Omental fat pad (tissue), 3 donors: ENCODE measurements at regions not wholly inside any gene's neighbourhood (a gene's known extent, or its start where the extent isn't known, plus 50 kb on each side); places are given as distances from the start of the nearest gene placed in this dataset.

Experiments used
- ATAC-seq: fragments of 150-250 bp; one replicate; pipeline ENCODE4 v1.9.1; 2016; ENCODE audit warnings: mild to moderate bottlenecking, moderate library complexity; ENCODE audit not compliant: low FRiP score
- DNase-seq: peaks from one replicate; pipeline ENCODE4 v3.0.0-alpha.2; 2019; ENCODE audit warnings: low spot score
- TF ChIP-seq, protein P1 (sequence below), 3 donors: fragments of 450-650 bp; IDR thresholded peaks; one replicate each; pipeline ENCODE4 v1.5.1; 2016 to 2017; ENCODE audit warnings: antibody characterized with exemption in 3 of 3, mild to moderate bottlenecking in 3 of 3, moderate library complexity in 2 of 3

DNA sequence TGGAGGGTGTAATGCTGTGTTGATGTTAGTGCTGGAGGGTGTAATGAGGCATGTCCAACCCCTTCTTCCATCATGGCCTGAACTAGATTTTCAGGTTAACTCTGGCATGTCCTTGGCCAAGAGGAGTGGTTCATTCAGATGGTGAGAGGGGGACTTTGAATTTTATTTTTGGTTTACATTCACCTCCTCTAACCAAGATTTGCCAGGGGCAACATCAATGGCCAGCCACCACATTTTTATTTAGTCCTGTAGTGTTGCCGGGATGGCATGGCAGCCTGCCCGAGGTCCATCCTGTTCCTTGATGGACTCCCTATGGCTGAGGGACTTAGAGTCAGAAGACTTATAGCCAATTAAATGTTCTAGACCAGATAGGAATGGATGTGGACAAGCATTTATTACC is 484.6 kb upstream of the HS6ST1 start:
- TF ChIP-seq, protein P1, sequence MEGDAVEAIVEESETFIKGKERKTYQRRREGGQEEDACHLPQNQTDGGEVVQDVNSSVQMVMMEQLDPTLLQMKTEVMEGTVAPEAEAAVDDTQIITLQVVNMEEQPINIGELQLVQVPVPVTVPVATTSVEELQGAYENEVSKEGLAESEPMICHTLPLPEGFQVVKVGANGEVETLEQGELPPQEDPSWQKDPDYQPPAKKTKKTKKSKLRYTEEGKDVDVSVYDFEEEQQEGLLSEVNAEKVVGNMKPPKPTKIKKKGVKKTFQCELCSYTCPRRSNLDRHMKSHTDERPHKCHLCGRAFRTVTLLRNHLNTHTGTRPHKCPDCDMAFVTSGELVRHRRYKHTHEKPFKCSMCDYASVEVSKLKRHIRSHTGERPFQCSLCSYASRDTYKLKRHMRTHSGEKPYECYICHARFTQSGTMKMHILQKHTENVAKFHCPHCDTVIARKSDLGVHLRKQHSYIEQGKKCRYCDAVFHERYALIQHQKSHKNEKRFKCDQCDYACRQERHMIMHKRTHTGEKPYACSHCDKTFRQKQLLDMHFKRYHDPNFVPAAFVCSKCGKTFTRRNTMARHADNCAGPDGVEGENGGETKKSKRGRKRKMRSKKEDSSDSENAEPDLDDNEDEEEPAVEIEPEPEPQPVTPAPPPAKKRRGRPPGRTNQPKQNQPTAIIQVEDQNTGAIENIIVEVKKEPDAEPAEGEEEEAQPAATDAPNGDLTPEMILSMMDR (IDR thresholded peaks at IDR 0.05): no peak
- no peak for ATAC-seq

DNA sequence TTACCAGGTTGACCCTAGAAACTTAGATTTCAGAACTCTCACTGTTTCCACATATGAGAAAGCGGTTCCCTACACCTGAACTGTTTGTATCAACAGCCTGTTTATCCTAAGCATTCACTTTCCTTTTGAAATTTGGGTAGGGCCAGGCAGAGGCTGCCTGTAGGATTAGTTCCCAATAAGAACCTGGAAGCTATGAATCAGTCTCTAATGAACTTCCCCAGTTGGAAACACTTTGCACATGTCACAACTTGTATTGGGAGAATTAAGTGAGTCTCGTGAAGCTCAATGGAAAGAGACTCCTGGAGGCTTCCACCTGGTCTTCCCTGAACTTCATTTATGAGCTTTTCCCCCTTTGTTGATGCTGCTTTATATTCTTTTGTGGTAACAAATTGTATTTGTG is 486.6 kb upstream of the HS6ST1 start:
- ATAC-seq: no peak
- TF ChIP-seq, protein P1 (IDR thresholded peaks at IDR 0.05): no peak
- no peak for DNase-seq

More for the DNA sequence above, 484.6 kb upstream of the HS6ST1 start:
- no peak for DNase-seq

DNA sequence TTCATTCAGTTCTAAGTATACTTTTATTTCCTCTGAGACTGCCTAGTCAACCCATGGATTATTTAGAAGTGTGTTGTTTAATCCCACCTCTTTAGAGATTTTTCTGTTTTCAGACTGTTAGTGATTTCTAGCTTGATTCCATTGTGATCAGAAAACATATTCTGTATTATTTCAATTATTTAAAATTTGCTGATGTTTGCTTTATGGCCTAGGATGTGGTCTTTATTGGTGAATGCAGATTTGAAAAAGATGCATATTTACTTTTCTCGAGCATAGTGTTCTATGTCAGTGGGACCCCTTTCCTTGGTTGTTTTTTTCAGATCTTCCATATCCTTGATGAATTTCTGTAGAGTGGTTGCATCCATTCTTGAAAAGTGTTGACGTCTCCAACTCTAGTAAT is 487.2 kb upstream of the HS6ST1 start:
- DNase-seq (no peak), ATAC-seq (no peak)
- TF ChIP-seq, protein P1 (IDR thresholded peaks at IDR 0.05): no peak

DNA sequence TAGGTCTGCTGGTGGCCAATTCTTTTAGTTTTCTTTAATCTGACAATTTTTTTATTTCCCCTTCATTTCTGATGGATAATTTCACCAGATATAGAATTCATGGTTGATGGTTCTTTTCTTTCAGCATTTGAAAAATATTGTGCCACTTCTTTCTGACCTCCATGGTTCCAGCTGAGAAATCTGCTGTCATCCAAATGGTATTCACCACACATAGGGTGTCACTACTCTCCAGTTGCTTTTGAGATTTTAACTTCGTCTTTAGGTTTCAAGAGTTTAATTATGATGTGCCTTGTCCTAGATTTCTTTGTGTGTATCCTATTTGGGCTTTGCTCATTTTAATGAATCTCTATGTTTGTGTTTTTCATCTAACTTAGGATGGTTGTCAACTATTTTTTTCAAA is 488.6 kb upstream of the HS6ST1 start:
- ATAC-seq (no peak), DNase-seq (no peak)
- TF ChIP-seq, protein P1 (IDR thresholded peaks at IDR 0.05): no peak

DNA sequence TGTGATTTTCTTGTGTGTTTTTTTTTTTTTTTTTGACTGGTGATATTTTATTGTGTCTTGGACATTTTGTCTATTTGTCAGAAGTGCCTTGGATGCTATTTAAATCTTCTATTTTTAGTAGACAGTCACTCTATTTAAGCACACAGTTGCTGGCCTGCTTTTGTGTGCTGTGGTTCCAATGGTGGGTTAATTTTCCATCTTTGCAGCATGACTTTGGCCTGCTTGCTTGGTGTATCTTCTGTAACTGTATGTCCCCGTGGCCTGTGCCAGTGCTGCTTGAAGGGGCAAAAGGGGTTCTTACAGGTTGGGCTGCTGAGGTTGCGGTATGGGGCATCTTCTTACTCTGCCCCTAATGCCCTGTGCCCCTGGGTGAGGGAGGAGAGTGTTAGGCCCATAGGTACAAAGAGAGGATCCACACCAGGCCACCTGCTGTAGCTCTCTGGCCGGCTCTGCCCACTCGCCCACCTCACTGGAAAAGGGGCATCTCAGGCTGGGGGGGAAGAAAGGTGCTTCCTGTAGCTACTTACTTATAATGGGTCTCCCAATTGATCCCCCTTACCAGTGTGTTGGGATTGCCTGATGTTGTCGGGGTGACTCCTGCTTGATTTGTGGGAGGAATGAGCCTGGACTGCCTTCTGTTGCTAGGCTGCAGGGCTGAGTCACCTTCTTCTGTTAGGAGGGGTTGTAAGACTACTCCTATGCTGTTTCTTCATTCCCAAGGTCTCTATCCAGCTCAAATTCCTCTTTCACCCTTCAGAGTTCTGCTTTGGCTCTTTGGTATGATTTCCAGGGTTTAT is 490.0 kb upstream of the HS6ST1 start:
- no peak for DNase-seq
- peak; percentile 93 for ATAC-seq
- TF ChIP-seq, protein P1 (IDR thresholded peaks at IDR 0.05): no peak

DNA sequence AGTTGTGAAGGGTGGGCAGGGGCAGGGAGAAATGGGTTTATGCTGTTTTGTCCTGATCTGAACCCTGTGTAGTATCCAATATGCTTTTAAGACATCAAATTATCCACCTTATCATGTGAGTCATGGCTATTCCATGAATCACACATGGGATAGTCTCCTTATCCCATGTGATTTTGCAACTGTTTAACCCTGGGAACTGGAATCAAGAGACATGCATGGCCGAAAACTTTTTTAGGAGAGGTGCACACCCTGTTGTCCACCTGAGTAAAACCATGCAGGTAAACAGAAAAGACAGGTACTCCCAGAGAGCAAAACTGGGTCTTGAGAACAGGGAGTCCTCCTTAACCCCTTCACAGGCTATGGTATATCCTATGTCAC is 490.6 kb upstream of the HS6ST1 start:
- peak; percentile 86 for ATAC-seq
- no peak for DNase-seq

More for the DNA sequence above, 490.6 kb upstream of the HS6ST1 start:
- TF ChIP-seq, protein P1 (IDR thresholded peaks at IDR 0.05): no peak
